B cell (primary cell): ENCODE measurements at regions not wholly inside any gene's neighbourhood (a gene's known extent, or its start where the extent isn't known, plus 50 kb on each side); places are given as distances from the start of the nearest gene placed in this dataset.

Experiments
- ATAC-seq: fragments of 200-7000 bp; cut with Tn5 transposase; one replicate; pipeline ENCODE4 v1.10.0; 2021; ENCODE audit warnings: low read depth, mild to moderate bottlenecking, moderate number of reproducible peaks, moderate library complexity
- CTCF ChIA-PET: fragments of 350-600 bp; sonication (Branson Sonifier 250); formaldehyde crosslinking; loops from one replicate; lab custom pipeline; 2021; ENCODE audit warnings: antibody characterized with exemption, inconsistent platforms; lab: Charles Lee
- POLR2A ChIA-PET: fragments of 350-600 bp; sonication (Branson Sonifier 250); formaldehyde crosslinking; loops from one replicate; lab custom pipeline; 2021; ENCODE audit warnings: antibody characterized with exemption; lab: Charles Lee
- DNase-seq: peaks from one replicate; pipeline ENCODE4 v3.0.0; 2013
- H2AFZ ChIP-seq: 2 replicates; pipeline ENCODE4 v1.6.1; 2012; ENCODE audit warnings: mild to moderate bottlenecking, low read depth, low read length; ENCODE audit not compliant: insufficient read depth, poor library complexity, severe bottlenecking
- H3K27ac ChIP-seq, 2 donors: 1 replicate in 1 of 2; 2 replicates in 1 of 2; pipeline ENCODE4 v1.5.1; 2012 to 2013; ENCODE audit warnings: low read length in 2 of 2, mild to moderate bottlenecking in 2 of 2, moderate library complexity in 1 of 2
- H3K27me3 ChIP-seq, 4 experiments: fragments of 200-600 bp in 1 of 4; sonication (generic) in 1 of 4; replicated peaks in 1 of 4; 1 replicate in 2 of 4; 2 replicates in 2 of 4; pipeline versions ENCODE4 v1.6.1 to v1.7.0; 2013 to 2016; ENCODE audit warnings: low read length in 3 of 4, mild to moderate bottlenecking in 2 of 4, mixed read lengths in 1 of 4, moderate library complexity in 1 of 4; ENCODE audit not compliant: insufficient read depth in 4 of 4, control insufficient read depth in 3 of 4; ENCODE audit errors: control extremely low read depth in 1 of 4
- H3K36me3 ChIP-seq, 2 experiments: replicated peaks in 1 of 2; 1 replicate in 1 of 2; 2 replicates in 1 of 2; pipeline versions ENCODE4 v1.6.1 to v1.7.1; 2013; ENCODE audit warnings: low read length in 1 of 2; ENCODE audit not compliant: insufficient read depth in 2 of 2, control insufficient read depth in 1 of 2; ENCODE audit errors: control extremely low read depth in 1 of 2, extremely low read depth in 1 of 2
- H3K4me1 ChIP-seq, 2 donors: fragments of 200-600 bp in 1 of 2; sonication (generic) in 1 of 2; 1 replicate in 1 of 2; 2 replicates in 1 of 2; pipeline versions ENCODE4 v1.5.1 to v1.6.1; 2013 to 2017; ENCODE audit warnings: low read length in 2 of 2; ENCODE audit not compliant: control insufficient read depth in 2 of 2, insufficient read depth in 2 of 2
- H3K4me2 ChIP-seq: replicated peaks from 2 replicates; pipeline ENCODE3; 2012; ENCODE audit warnings: mild to moderate bottlenecking, low read depth, low read length; ENCODE audit not compliant: poor library complexity, severe bottlenecking
- H3K4me3 ChIP-seq, 5 experiments: fragments of 200-600 bp in 1 of 5; sonication (generic) in 1 of 5; 1 replicate in 3 of 5; 2 replicates in 2 of 5; pipeline versions ENCODE4 v1.5.1 to v1.7.0; 2011 to 2016; ENCODE audit warnings: low read length in 4 of 5, mild to moderate bottlenecking in 4 of 5, low read depth in 2 of 5, control low read depth in 1 of 5, moderate library complexity in 1 of 5; ENCODE audit not compliant: insufficient read depth in 1 of 5; ENCODE audit errors: control extremely low read depth in 1 of 5, extremely low read depth in 1 of 5
- H3K79me2 ChIP-seq: fragments of 200-600 bp; sonication (generic); one replicate; pipeline ENCODE4 v1.6.0; 2016; ENCODE audit warnings: low read length; ENCODE audit not compliant: control insufficient read depth, insufficient read depth
- H3K9ac ChIP-seq: fragments of 200-600 bp; sonication (generic); 2 replicates; pipeline ENCODE4 v1.6.1; 2017; ENCODE audit warnings: mild to moderate bottlenecking, low read length, moderate library complexity
- H3K9me3 ChIP-seq, 3 donors: one replicate each; pipeline versions ENCODE4 v1.6.1 to v1.7.1; 2013; ENCODE audit warnings: low read length in 2 of 3; ENCODE audit not compliant: control insufficient read depth in 2 of 3, insufficient read depth in 1 of 3; ENCODE audit errors: control extremely low read depth in 1 of 3
- H4K20me1 ChIP-seq: 2 replicates; pipeline ENCODE4 v1.6.0; 2012; ENCODE audit warnings: mild to moderate bottlenecking, low read length; ENCODE audit not compliant: insufficient read depth, control insufficient read depth, poor library complexity, severe bottlenecking
- H3K27ac Mint-ChIP-seq: one replicate; pipeline ENCODE4 v1.8.0; 2021; ENCODE audit warnings: mixed read lengths
- H3K27me3 Mint-ChIP-seq: one replicate; pipeline ENCODE4 v1.8.0; 2021; ENCODE audit warnings: mixed read lengths
- H3K4me1 Mint-ChIP-seq: one replicate; pipeline ENCODE4 v1.8.0; 2021; ENCODE audit warnings: mixed read lengths
- H3K4me3 Mint-ChIP-seq: one replicate; pipeline ENCODE4 v1.8.0; 2021; ENCODE audit warnings: mixed read lengths
- H3K9me3 Mint-ChIP-seq: one replicate; pipeline ENCODE4 v1.8.0; 2022; ENCODE audit warnings: mixed read lengths; ENCODE audit not compliant: insufficient read depth
- CTCF ChIP-seq: fragments of 200-600 bp; IDR thresholded peaks from one replicate; pipeline ENCODE4 v1.8.0; 2022; ENCODE audit warnings: antibody characterized with exemption, mild to moderate bottlenecking
- EZH2 ChIP-seq: IDR thresholded peaks from 2 replicates; pipeline ENCODE4 v1.6.1; 2012; ENCODE audit warnings: borderline replicate concordance, low read depth, mild to moderate bottlenecking, moderate library complexity, low read length; ENCODE audit not compliant: insufficient read depth, poor library complexity, severe bottlenecking
- WGBS: methylation state at CpG from one replicate; pipeline ENCODE4 v1.1.5; 2013; ENCODE audit warnings: missing lambda C conversion rate; ENCODE audit not compliant: insufficient coverage; 5-methylcytosine and 5-hydroxymethylcytosine counted together
- intact Hi-C: fragments of 100-400 bp; cut with micrococcal nuclease; formaldehyde crosslinking; loops from one replicate; pipeline ENCODE4 v1.10.0; 2022

- no peaks in the 10 kb centered on the region for H4K20me1 ChIP-seq
- no peak for TF ChIP-seq EZH2
- no peak for TF ChIP-seq CTCF
- WGBS = 58% methylated on average over 5 of the region's 6 CpGs
- intact Hi-C loops = no loop called here
- no peaks in the 10 kb centered on the region for H3K36me3 ChIP-seq
- no peak overlapping the region for H2AFZ ChIP-seq
- no peak overlapping the region for H3K27ac ChIP-seq
- H3K4me3 Mint-ChIP-seq = no peak overlapping the region
- peaks cover 4% of the 10 kb centered on the region for H3K9me3 Mint-ChIP-seq
- no peak overlapping the region for H3K27ac Mint-ChIP-seq
- DNase-seq = no peak
- no peaks in the 10 kb centered on the region for H3K9me3 ChIP-seq
- H3K27me3 Mint-ChIP-seq = peaks cover 23% of the 10 kb centered on the region
- POLR2A ChIA-PET = no interaction called here
- H3K4me1 ChIP-seq = no peaks in the 10 kb centered on the region
- no peak overlapping the region for H3K4me3 ChIP-seq
- ATAC-seq = no peak
- no peaks in the 10 kb centered on the region for H3K4me1 Mint-ChIP-seq
- H3K27me3 ChIP-seq = peaks cover 0 to 4% (median 0%) of the 10 kb centered on the region in 4 experiments
- CTCF ChIA-PET = no interaction called here
- no peak overlapping the region for H3K4me2 ChIP-seq
- no peak overlapping the region for H3K9ac ChIP-seq
- H3K79me2 ChIP-seq = no peaks in the 10 kb centered on the region
Measured at GRCh38 chr10:117647306-117647705, 104.8 kb downstream of the EMX2 start.

- Histone ChIP-seq H3K4me1 (no peaks in the 10 kb centered on the region), H3K27ac (no peak overlapping the region), H3K9me3 (peaks cover 0 to 3% (median 0%) of the 10 kb centered on the region in 3 donors), H3K27me3 (no peaks in the 10 kb centered on the region), H3K4me3 (no peak overlapping the region), H3K36me3 (no peaks in the 10 kb centered on the region), H2AFZ (no peak overlapping the region), H4K20me1 (no peaks in the 10 kb centered on the region), H3K9ac (no peak overlapping the region), H3K4me2 (no peak overlapping the region), H3K79me2 (no peaks in the 10 kb centered on the region)
- Mint-ChIP-seq H3K4me1 (no peaks in the 10 kb centered on the region), H3K27ac (no peak overlapping the region), H3K4me3 (no peak overlapping the region), H3K27me3 (peaks cover 4% of the 10 kb centered on the region), H3K9me3 (peaks cover 7% of the 10 kb centered on the region)
- ChIA-PET POLR2A (no interaction called here), CTCF (interaction anchor here (0.6 kb wide), 1 partner anchor 917 kb away, joined by 4 read pairs; no protein-coding TSS in a partner anchor)
- 100% methylated on average over 3 of the region's 5 CpGs for WGBS
- ATAC-seq = no peak
- no peak for DNase-seq
- intact Hi-C loops = no loop called here
- TF ChIP-seq CTCF (no peak), EZH2 (no peak)
Measured at GRCh38 chr10:117651121-117651520, 108.6 kb downstream of the EMX2 start.
